ENCODE measurements at regions not wholly inside any gene's neighbourhood (a gene's known extent, or its start where the extent isn't known, plus 50 kb on each side); places are given as distances from the start of the nearest gene placed in this dataset.

- TF ChIP-seq, protein P1, sequence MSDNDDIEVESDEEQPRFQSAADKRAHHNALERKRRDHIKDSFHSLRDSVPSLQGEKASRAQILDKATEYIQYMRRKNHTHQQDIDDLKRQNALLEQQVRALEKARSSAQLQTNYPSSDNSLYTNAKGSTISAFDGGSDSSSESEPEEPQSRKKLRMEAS (IDR thresholded peaks at IDR 0.05) = no peak
- TF ChIP-seq CEBPB (IDR thresholded peaks at IDR 0.05) (no peak), FOXM1 (IDR thresholded peaks at IDR 0.05; ENCODE audit: borderline replicate concordance, low read depth) (no peak), REST (IDR thresholded peaks at IDR 0.05; ENCODE audit: low read depth) (no peak), TCF12 (IDR thresholded peaks at IDR 0.05; ENCODE audit: low read depth) (no peak), EP300 (IDR thresholded peaks at IDR 0.05; ENCODE audit: borderline replicate concordance) (no peak)
Observed at GRCh38 chr16:65297453-65297852, 175.6 kb upstream of the CDH11 start.

Data from Ishikawa (cell line).